BJ (cell line): ENCODE measurements at regions not wholly inside any gene's neighbourhood (a gene's known extent, or its start where the extent isn't known, plus 50 kb on each side); places are given as distances from the start of the nearest gene placed in this dataset.

ENCODE experiments used
- CTCF ChIA-PET: fragments of 350-600 bp; formaldehyde crosslinking; extraction: SDS; loops from one replicate; lab custom pipeline; 2021; ENCODE audit warnings: antibody characterized with exemption, inconsistent platforms; lab: Yijun Ruan, JAX
- POLR2A ChIA-PET: fragments of 300-600 bp; sonication (Branson Sonifier 250); formaldehyde crosslinking; extraction: SDS; loops from one replicate; lab custom pipeline; 2021; ENCODE audit warnings: antibody characterized with exemption; lab: Charles Lee
- DNase-seq: peaks from one replicate; pipeline ENCODE4 v3.0.0-alpha.2; 2011; ENCODE audit warnings: low read depth
- H3K27me3 ChIP-seq: 2 replicates; pipeline ENCODE4 v1.6.0; 2011; ENCODE audit warnings: low read length; ENCODE audit not compliant: control insufficient read depth, insufficient read depth
- H3K36me3 ChIP-seq: 2 replicates; pipeline ENCODE4 v1.5.1; 2011; ENCODE audit warnings: low read length; ENCODE audit not compliant: control insufficient read depth, insufficient read depth
- H3K4me3 ChIP-seq: 2 replicates; pipeline ENCODE4 v1.5.1; 2011; ENCODE audit warnings: low read depth, mild to moderate bottlenecking, control low read depth, low read length
- CTCF ChIP-seq: IDR thresholded peaks from 2 replicates; pipeline ENCODE4 v1.5.1; 2011; ENCODE audit warnings: low read depth, mild to moderate bottlenecking, control low read depth, inconsistent platforms, low read length, moderate library complexity; ENCODE audit not compliant: insufficient read depth

GRCh38 chr4:180253419-180253818 lies 1989.8 kb upstream of the TENM3 start:
- ChIA-PET CTCF (no interaction called here), POLR2A (no interaction called here)
- Histone ChIP-seq H3K36me3 (no peaks in the 10 kb centered on the region), H3K4me3 (no peak overlapping the region), H3K27me3 (no peaks in the 10 kb centered on the region)
- TF ChIP-seq CTCF = no peak
- DNase-seq = no peak

DNA sequence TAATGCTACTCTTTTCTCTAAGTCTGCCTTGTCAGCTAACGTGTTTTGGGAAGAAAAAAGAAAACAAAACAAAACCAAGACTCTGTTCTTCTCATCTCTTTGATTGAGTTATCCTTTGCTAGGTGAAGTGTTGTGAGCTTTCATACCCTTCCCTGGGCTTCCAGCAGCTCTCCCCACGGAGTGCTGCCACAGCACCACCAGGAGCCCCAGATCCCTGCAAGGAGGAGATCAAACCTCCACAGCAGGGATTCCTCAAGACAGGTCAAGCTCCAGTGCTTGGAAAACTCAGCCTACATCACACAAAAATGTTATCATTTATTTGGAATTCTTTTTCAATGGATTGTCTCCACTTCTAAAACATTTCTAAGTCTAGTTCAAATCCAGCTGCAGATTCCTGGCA lies 1981.9 kb upstream of the TENM3 start:
- H3K27me3 ChIP-seq = no peaks in the 10 kb centered on the region
- no peak overlapping the region for H3K4me3 ChIP-seq
- no peak for DNase-seq
- ChIA-PET POLR2A (no interaction called here), CTCF (no interaction called here)
- no peaks in the 10 kb centered on the region for H3K36me3 ChIP-seq
- TF ChIP-seq CTCF = no peak

DNA sequence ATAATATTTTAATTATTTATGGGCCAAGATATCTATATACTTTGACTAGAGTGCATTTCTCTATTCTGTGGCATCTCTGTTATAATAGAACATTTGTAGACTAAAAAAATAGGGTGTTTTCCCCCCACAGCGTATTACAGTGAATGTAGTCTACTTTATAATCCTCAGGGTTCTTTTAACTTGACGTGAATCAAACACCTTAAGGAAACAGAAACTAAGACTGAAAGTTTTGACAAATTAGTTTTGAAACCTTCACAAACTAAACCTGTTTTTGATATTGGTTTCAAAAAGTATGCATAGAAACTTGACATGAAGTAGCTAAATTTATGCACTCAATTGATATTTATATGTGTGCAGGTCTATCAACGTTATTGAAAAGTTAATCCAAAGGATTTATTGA lies 1963.1 kb upstream of the TENM3 start:
- Histone ChIP-seq H3K36me3 (no peaks in the 10 kb centered on the region), H3K4me3 (no peak overlapping the region), H3K27me3 (no peaks in the 10 kb centered on the region)
- DNase-seq = no peak
- no peak for TF ChIP-seq CTCF
- POLR2A ChIA-PET = no interaction called here
- CTCF ChIA-PET = no interaction called here

GRCh38 chr4:180280726-180281297 lies 1962.4 kb upstream of the TENM3 start:
- Histone ChIP-seq H3K4me3 (no peak overlapping the region), H3K36me3 (no peaks in the 10 kb centered on the region), H3K27me3 (no peaks in the 10 kb centered on the region)
- POLR2A ChIA-PET = no interaction called here
- TF ChIP-seq CTCF = no peak
- CTCF ChIA-PET = no interaction called here
- no peak for DNase-seq

DNA sequence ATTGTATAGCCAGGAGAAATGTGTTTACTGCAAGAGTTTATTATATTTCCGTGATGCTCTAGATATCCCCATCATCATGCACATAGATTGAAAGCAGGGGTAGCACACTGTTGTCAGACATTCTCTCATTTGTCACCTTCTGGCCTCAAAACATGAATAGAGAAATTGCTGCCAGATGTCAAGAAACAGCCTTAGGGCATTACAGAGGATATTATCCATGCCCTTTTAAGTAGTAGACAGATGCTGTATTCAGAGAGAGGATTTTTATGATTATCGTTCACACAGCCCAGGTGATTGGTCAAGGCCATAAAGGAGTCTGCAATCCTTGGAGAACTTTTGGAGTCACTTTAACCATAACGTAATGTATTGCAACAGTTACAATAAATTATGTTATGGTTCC lies 1961.5 kb upstream of the TENM3 start:
- Histone ChIP-seq H3K4me3 (no peak overlapping the region), H3K36me3 (no peaks in the 10 kb centered on the region), H3K27me3 (no peaks in the 10 kb centered on the region)
- ChIA-PET CTCF (interaction anchor here (0.6 kb wide), 1 partner anchor 182 kb away, joined by 4 read pairs; no protein-coding TSS in a partner anchor), POLR2A (no interaction called here)
- DNase-seq = no peak
- no peak for TF ChIP-seq CTCF
